Spleen (tissue), 7 donors: ENCODE measurements at regions not wholly inside any gene's neighbourhood (a gene's known extent, or its start where the extent isn't known, plus 50 kb on each side); places are given as distances from the start of the nearest gene placed in this dataset.

Experiments used
- CTCF ChIP-seq, 11 experiments: fragments of 200-600 bp in 7 of 11; fragments of 450-650 bp in 4 of 11; sonication (generic) in 4 of 11; IDR thresholded peaks in 8 of 11; conservative IDR thresholded peaks in 3 of 11; 1 replicate in 7 of 11; 2 replicates in 4 of 11; pipeline versions ENCODE4 v1.4.0 to v1.8.0; 2016 to 2021; ENCODE audit warnings: antibody characterized with exemption in 11 of 11, inconsistent platforms in 4 of 11, mild to moderate bottlenecking in 1 of 11
- POLR2A ChIP-seq, 3 donors: fragments of 450-650 bp; IDR thresholded peaks; one replicate each; pipeline ENCODE4 v1.5.1; 2017; ENCODE audit warnings: antibody characterized with exemption in 3 of 3, mild to moderate bottlenecking in 1 of 3
- POLR2AphosphoS5 ChIP-seq, 3 donors: sonication (generic); formaldehyde crosslinking; IDR thresholded peaks; one replicate each; pipeline ENCODE4 v1.5.1; 2017; ENCODE audit warnings: antibody characterized with exemption in 3 of 3
- donor health status: DM: no; HTN: no; CAD: no; lungs with moderate emphysema.
- donor health status: DM: no; HTN: no; CAD: no.
- donor health status: DM: no; HTN: no; CAD: no.

GRCh38 chr12:59494617-59495016 lies 101.2 kb upstream of the SLC16A7 start:
- TF ChIP-seq POLR2A (IDR thresholded peaks at IDR 0.05) (no peak), POLR2AphosphoS5 (IDR thresholded peaks at IDR 0.05) (no peak), CTCF (IDR thresholded peaks at IDR 0.05 in 8 of 11, conservative IDR thresholded peaks at IDR 0.05 in 3 of 11) (no peak)
